ENCODE measurements at regions not wholly inside any gene's neighbourhood (a gene's known extent, or its start where the extent isn't known, plus 50 kb on each side); places are given as distances from the start of the nearest gene placed in this dataset.

- Histone ChIP-seq H4K8ac (replicated peaks; ENCODE audit: insufficient read length, low read depth, low read length) (no peak overlapping the region), H3K18ac (ENCODE audit: insufficient read length, low read depth, low read length) (no peak overlapping the region), H3K56ac (ENCODE audit: insufficient read length, low read depth, low read length) (no peak overlapping the region), H2BK20ac (ENCODE audit: low read depth, low read length, poor library complexity, severe bottlenecking) (no peak overlapping the region), H3K27me3 (ENCODE audit: insufficient read depth, low read length) (no peaks in the 10 kb centered on the region), H3K23ac (ENCODE audit: insufficient read length, low read depth, low read length) (no peak overlapping the region), H3K9ac (ENCODE audit: extremely low read depth, insufficient read length, low read length) (no peak overlapping the region), H4K5ac (ENCODE audit: insufficient read length, low read depth, low read length) (no peak overlapping the region), H3K79me2 (ENCODE audit: insufficient read depth, low read length) (peaks cover 3% of the 10 kb centered on the region; the same call in 1 of the 2 replicates), H2AK5ac (ENCODE audit: insufficient read length, low read length) (no peak overlapping the region), H3K4me2 (ENCODE audit: insufficient read depth, insufficient read length, low read length) (no peak overlapping the region), H3K4ac (ENCODE audit: low read depth, low read length) (no peak overlapping the region), H2BK120ac (ENCODE audit: low read depth, low read length, poor library complexity, severe bottlenecking) (no peak overlapping the region), H2BK5ac (ENCODE audit: insufficient read length, low read length) (no peak overlapping the region), H3K27ac (ENCODE audit: insufficient read length, low read depth, low read length) (no peak overlapping the region), H3T11ph (ENCODE audit: low read length) (no peak overlapping the region), H4K91ac (ENCODE audit: insufficient read length, low read depth, low read length) (no peak overlapping the region), H2AFZ (ENCODE audit: low read length) (no peak overlapping the region), H3K79me1 (ENCODE audit: insufficient read depth, low read depth, low read length, poor library complexity, severe bottlenecking) (no peaks in the 10 kb centered on the region), H3K14ac (ENCODE audit: insufficient read depth, low read length) (no peak overlapping the region), H3K23me2 (ENCODE audit: insufficient read length, low read depth, low read length, poor library complexity, severe bottlenecking) (no peaks in the 10 kb centered on the region), H4K20me1 (ENCODE audit: control insufficient read depth, insufficient read depth, insufficient read length) (no peaks in the 10 kb centered on the region), H3K9me3 (ENCODE audit: control insufficient read depth, low read depth, low read length) (no peaks in the 10 kb centered on the region), H2BK12ac (ENCODE audit: insufficient read length, low read depth, low read length) (no peak overlapping the region), H2BK15ac (ENCODE audit: low read depth, low read length) (no peak overlapping the region), H3K4me1 (ENCODE audit: insufficient read depth, low read length) (no peaks in the 10 kb centered on the region)
- H3K36me3 Mint-ChIP-seq (ENCODE audit: insufficient read depth in 1 of 3, low read depth in 3 of 3), result peaks cover 0 to 9% (median 3%) of the 10 kb centered on the region in 3 experiments; a peak in 5 of 7 replicates
- TF ChIP-seq, protein P1, sequence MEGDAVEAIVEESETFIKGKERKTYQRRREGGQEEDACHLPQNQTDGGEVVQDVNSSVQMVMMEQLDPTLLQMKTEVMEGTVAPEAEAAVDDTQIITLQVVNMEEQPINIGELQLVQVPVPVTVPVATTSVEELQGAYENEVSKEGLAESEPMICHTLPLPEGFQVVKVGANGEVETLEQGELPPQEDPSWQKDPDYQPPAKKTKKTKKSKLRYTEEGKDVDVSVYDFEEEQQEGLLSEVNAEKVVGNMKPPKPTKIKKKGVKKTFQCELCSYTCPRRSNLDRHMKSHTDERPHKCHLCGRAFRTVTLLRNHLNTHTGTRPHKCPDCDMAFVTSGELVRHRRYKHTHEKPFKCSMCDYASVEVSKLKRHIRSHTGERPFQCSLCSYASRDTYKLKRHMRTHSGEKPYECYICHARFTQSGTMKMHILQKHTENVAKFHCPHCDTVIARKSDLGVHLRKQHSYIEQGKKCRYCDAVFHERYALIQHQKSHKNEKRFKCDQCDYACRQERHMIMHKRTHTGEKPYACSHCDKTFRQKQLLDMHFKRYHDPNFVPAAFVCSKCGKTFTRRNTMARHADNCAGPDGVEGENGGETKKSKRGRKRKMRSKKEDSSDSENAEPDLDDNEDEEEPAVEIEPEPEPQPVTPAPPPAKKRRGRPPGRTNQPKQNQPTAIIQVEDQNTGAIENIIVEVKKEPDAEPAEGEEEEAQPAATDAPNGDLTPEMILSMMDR (conservative IDR thresholded peaks at IDR 0.05), result no peak
- no peaks in the 10 kb centered on the region for H3K9me3 Mint-ChIP-seq
- no peaks in the 10 kb centered on the region; the same call in 1 of the 2 replicates for H3K27me3 Mint-ChIP-seq (ENCODE audit: low read depth)
- peak overlapping the region; percentile 53 to 90 (median 90); a peak in 5 of 7 replicates for H3K27ac Mint-ChIP-seq
- peaks cover 16 to 17% of the 10 kb centered on the region in 2 experiments for H3K4me1 Mint-ChIP-seq
- WGBS (ENCODE audit: extremely low coverage, insufficient read length, low lambda C conversion rate), result no CpG with 5 or more reads among the region's 9 CpGs
- no peak overlapping the region; a peak in 3 of 5 replicates for H3K4me3 Mint-ChIP-seq
- no peak for DNase-seq
Measured at GRCh38 chr19:7417671-7418324, 69.1 kb downstream of the ARHGEF18 start.

All from H9 (cell line).